WTC11 (cell line): ENCODE measurements at regions not wholly inside any gene's neighbourhood (a gene's known extent, or its start where the extent isn't known, plus 50 kb on each side); places are given as distances from the start of the nearest gene placed in this dataset.

Experiments used
- CTCF ChIP-seq: fragments of 200-600 bp; IDR thresholded peaks from 2 replicates; pipeline ENCODE4 v1.8.0; 2022; ENCODE audit warnings: antibody characterized with exemption
- E2F1 ChIP-seq: sonication (generic); formaldehyde crosslinking; IDR thresholded peaks from 2 replicates; pipeline ENCODE4 v1.8.0; 2022; ENCODE audit warnings: mild to moderate bottlenecking, missing genetic modification reagents
- ESRRA ChIP-seq: sonication (generic); formaldehyde crosslinking; IDR thresholded peaks from 2 replicates; pipeline ENCODE4 v1.8.1; 2022; ENCODE audit warnings: mild to moderate bottlenecking, missing genetic modification reagents, borderline replicate concordance
- IRF1 ChIP-seq: sonication (generic); formaldehyde crosslinking; IDR thresholded peaks from 2 replicates; pipeline ENCODE4 v1.8.0; 2023; ENCODE audit warnings: missing genetic modification reagents
- MAX ChIP-seq: sonication (generic); formaldehyde crosslinking; IDR thresholded peaks from 2 replicates; pipeline ENCODE4 v1.8.0; 2022; ENCODE audit warnings: mild to moderate bottlenecking, missing genetic modification reagents
- SP1 ChIP-seq: sonication (generic); formaldehyde crosslinking; conservative IDR thresholded peaks from 2 replicates; pipeline ENCODE4 v1.8.1; 2022; ENCODE audit warnings: missing genetic modification reagents
- TCF7 ChIP-seq: sonication (generic); formaldehyde crosslinking; IDR thresholded peaks from 2 replicates; pipeline ENCODE4 v1.8.0; 2022; ENCODE audit warnings: mild to moderate bottlenecking, low read depth, missing genetic modification reagents, moderate library complexity

GRCh38 chr9:113756476-113757192, 119.5 kb upstream of the ZNF618 start:
- TF ChIP-seq CTCF: no peak
- TF ChIP-seq SP1 (CRISPR knock-in tag): no peak
- no peak for TF ChIP-seq IRF1 (CRISPR knock-in tag)
- no peak for TF ChIP-seq TCF7 (CRISPR knock-in tag)
- TF ChIP-seq ESRRA (CRISPR knock-in tag): no peak
- TF ChIP-seq MAX (CRISPR knock-in tag): no peak
- no peak for TF ChIP-seq E2F1 (CRISPR knock-in tag)
